Epidermal melanocyte (primary cell): ENCODE measurements at regions not wholly inside any gene's neighbourhood (a gene's known extent, or its start where the extent isn't known, plus 50 kb on each side); places are given as distances from the start of the nearest gene placed in this dataset.
A peak's percentile ranks its signal among the peaks of the same experiment; 100 is the strongest.

Source experiments
- DNase-seq: peaks from one replicate; pipeline ENCODE4 v3.0.0; 2011; ENCODE audit warnings: low spot score; ENCODE audit not compliant: insufficient read length

DNA sequence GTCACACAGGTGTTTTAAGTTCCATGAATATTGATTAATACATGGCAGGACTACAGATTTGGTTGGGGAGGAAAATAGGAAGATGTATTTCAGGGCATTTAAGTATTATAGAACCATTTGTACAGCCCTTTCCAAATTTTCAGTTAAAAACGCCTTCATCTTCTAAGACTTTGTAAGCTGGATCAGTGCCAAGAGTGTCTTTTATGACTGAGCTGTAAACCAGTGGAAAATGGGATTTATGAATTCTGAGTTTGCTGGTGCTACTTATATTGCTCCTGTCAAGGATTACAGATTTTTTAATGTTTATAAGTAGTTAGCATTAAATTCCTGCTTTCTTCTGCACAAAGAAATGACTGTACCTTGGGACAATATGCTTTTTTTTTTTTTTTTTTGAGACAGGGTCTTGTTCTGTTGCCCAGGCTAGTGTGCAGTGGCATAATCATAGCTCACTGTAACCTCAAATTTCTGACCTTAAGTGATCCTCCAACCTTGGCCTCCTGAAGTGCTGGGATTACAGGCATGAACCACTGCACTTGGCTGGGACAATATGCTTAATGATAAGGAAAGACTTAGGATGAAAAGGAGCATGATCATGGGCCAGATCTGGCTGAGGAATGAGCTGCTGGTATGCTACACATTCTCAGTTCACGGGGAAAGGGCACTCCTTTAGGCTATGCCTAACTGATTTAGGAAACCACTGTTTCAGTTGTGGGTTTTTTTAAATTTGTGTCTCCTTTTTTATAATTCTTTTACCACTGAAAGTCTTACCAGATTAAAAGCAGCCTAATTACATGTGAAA lies 113.6 kb upstream of the MTNR1B start:
- no peak for DNase-seq

DNA sequence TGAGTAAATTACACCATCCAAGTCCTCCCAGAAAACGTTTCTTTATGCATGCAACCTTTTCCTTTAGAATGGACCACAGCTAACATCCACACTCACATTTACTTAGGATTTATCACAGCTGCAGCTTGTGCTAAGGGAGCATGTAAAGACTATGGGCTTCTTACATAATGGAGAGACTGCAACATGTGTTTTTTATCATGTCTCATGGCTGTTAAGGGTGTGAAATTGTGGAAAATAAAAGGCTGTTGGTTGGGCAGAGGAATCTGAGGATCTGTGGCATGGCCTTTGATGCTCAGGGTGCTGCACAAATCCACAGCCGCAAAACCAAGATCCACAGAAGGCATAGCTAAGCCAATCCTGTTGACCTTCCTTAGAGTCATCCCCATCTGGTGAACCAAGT lies 112.0 kb upstream of the MTNR1B start:
- no peak for DNase-seq

DNA sequence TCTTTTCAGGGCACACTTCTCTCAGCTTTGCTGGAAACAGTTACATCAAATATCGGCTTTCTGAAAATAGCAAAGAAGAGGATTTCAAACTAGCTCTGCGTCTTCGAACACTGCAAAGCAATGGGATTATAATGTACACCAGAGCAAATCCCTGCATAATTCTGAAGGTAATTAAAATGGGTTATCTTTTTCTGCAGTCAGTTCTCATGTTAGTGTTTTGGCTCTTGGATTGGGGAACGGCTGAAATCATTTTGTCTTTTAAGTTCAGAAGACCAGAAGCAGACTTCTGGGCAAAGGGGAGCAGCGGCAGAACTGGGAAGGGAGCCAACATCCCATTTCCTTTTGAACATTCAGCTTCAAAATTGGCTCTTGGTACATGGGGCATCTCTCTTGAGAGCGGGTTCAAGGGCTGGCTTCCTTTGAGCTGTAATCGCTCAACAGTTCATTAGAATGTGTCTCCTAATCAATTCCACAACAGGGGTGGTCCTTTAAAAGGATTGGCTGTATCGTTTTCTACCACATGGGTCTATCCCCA lies 110.2 kb upstream of the MTNR1B start:
- DNase-seq = no peak

DNA sequence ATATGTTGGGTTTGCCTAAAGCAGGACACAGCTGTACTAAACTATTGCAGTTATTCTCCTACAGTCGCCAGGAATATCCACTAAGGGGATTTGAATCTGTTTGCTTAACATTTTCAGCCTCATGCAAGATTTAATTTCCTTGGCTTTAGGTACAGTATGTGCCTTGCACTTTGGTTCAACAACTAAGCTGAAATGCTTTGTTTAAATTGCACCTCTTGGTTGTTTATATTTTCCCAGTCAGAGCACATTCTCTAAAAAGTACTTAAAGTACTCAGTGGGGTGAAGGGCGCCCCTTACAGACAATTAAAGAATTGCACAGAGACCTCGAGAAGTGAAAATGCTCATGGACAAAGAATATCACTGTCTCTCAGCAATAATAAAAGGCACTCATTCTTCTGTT lies 107.8 kb upstream of the MTNR1B start:
- DNase-seq = no peak

DNA sequence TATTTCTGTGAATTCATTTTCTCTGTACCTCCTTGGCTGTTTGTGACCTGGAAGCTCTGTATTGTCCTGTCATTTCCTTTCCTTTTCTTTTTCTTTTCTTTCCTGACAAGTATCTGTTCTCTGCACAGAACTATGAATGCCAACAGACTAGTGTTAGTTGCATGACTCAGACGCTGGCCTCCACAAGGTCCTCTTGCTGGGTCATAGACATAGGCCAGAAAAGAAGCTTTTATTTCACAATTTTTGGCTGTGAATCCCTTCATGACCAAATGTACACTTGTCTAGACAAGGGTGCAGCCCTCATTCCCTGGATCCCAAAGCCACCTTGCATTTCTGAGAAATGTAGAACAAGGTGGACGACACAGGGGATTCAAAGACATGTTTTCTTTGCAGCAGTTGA lies 104.1 kb upstream of the MTNR1B start:
- no peak for DNase-seq

DNA sequence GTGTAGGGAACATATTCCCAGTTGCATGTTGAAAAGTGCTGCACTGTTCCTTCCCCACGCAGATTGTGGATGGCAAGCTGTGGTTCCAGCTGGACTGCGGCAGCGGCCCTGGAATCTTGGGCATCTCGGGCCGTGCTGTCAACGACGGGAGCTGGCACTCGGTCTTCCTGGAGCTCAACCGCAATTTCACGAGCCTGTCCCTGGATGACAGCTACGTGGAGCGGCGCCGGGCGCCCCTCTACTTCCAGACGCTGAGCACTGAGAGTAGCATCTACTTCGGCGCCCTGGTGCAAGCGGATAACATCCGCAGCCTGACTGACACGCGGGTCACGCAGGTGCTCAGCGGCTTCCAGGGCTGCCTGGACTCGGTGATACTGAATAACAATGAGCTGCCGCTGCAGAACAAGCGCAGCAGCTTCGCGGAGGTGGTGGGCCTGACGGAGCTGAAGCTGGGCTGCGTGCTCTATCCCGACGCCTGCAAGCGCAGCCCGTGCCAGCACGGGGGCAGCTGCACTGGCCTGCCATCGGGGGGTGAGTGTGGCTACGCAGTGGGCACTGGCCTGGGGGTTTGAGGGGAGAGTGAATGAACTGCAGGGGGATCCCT lies 102.7 kb upstream of the MTNR1B start:
- no peak for DNase-seq

DNA sequence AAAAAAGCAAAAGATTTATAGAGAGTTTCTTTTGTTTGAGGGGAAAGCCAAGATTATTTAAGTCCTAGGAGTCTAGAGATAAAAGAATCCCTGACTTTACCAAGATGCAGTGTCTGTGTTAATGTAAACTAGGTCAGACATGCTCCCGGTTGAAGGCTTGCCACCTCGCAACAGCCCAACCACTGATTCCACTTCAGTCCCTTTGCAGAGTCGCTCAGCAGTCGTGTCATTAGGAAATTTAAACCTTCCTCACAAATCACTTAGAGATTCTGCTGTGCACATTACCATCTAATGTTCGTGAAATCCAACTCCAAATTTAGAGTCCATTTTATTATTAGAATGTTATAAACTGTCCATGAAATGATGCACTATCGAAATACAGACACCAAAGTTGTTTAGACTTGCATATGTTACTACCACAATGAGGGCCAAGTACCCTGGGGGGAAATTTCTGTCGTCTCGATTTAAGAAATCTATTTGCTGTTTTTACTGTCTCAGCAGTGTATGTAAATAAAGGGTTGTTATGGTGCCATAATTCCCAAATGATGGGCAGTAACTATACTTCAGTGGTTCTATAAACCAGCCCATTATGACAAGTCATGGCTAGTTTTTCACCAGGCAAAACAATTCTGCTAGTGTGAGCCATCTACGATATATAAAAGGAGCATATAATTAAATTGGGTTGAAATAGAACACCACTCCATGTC lies 101.4 kb upstream of the MTNR1B start:
- DNase-seq = no peak

DNA sequence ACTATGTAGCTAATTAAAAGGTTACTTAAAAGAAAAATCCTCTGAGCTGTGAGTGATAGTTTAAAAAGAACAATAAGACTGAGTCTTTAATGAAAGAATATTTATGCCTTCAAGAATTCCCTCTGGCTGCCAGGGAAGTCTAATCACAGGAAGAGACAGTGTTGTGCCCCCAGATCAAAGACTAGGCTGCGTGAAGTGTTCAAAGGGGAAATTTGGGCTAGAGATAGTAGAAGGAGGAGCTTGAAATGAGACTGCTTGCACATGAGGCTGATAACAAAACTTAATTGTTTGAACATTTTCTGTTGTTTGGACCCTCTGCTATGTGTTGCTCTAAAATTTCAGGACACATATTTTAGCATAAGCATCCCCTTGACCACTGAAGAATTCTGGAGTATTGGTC lies 99.7 kb upstream of the MTNR1B start:
- DNase-seq = no peak

DNA sequence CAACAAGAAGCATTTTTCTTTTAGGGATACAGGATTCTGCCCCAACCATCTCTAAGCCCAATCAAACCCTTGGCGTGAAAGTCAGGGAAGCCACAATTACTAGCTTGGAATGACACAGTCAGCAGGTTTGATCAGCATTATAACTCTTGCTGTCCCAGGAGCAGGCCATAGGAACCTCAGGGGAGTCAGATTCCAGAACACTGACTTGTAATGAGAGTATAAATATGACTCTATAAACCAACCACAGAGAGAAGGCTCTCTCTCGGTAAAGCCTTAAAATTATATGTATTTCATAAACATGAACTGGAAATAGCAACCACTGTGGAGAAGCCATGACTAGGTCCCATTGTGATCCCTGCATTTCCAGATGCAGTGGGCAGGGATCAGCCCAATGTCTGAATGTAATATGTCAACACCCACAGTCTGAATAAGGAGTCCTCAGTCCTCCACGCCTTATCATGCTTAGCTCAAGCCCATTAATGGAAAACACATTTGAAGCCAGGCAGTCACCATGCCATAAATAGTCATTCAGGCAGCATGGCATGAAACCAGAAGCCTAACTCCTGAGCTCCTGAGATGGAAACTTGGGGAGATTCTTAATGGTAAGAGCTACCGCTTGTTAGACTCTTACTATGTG lies 99.1 kb upstream of the MTNR1B start:
- DNase-seq = no peak

DNA sequence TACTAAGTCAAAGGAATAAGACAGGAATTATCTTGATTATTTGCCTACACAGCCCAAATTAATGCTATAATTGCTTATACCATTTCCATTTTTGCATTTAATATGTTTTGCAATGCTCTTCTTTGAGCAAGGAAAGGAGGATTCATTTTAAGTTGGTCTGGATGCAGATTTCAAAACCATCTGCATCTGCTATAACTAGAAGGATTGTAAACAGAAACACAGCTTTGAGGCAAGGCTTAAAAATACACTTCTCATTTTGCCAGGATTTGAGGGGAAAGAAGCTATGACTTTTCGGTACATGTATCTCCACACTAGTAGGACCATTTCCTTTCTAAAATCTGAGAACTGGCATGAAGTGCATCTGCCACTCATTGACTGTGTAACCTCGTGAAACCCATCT lies 95.9 kb upstream of the MTNR1B start:
- DNase-seq = no peak

DNA sequence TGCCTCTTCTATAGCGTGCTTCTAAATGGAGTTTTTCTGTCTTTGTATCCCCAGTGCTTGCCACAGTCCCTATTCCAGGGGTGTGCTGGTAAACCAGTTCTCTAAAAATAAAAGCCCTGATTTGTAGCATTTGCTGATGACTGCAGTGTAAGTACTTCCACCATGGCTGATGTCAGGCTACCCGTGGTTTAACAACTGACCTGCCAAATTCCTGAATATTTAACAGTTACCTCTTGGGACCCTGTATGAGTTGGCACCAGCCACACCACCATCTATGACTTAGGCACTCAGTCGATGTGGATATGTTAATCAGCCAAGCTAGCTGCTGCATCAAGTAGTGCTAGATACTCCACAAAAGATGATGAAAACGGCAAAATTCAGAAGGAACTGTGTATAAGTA lies 94.0 kb upstream of the MTNR1B start:
- no peak for DNase-seq

DNA sequence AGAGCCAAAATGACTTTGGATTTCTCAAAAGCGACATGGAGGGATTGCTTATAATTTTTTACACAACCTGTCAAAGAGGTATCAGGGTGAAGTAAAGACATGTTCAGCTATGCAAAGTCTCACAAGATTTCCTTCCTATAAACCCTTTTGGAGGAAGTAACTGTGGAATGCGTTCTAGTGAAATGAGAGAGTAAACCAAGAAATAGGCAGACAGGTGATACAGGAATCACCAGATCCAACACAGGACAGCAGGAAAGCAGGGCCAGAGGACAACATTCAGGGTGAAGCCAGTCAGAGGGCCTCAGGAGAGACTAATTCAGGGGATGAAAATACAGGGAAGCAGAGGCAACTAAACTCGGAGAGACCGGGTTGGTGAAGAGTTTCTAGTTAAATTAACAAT lies 90.4 kb upstream of the MTNR1B start:
- DNase-seq = no peak

DNA sequence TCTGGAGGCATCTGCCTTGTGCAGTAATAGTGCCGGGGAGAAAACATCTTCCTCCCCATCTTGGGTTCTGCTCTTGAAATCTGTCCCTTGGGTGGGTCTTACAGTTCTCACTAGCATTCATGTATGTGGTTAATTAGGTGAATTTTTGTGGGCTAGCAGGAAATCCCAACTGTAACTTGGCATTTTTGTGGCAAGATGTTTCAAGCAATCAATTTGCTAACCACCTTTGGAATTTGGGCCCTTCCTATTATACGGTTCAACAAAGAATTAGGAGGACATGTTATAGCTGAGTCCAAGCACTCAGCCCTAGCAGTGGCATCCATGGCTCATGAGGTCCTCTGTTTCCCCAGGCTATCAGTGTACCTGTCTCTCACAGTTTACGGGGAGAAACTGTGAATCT lies 89.1 kb upstream of the MTNR1B start:
- no peak for DNase-seq

DNA sequence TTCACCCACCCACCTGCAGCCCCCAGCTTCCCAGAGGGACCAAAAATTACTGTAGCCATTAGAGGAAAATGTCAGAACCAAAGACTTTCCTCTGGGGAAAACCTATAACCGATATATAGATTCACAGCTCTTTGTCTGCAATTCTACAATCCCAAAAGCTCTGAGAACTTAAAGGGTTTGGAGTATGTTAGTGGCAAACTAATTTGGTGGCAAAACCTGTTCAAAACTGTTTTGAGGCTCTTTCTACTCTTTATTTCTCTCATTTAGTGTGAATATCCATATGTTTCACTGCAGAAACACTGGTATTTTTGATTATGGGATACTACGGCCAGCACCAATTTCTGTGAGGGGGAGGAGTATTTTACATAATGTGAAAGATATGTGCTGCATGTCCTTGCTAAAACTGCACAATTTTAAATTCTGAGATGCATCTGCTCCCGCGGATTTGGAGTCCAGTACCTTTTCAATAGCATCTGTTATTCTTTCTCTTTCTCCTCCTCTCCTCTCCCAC lies 87.5 kb upstream of the MTNR1B start:
- no peak for DNase-seq

DNA sequence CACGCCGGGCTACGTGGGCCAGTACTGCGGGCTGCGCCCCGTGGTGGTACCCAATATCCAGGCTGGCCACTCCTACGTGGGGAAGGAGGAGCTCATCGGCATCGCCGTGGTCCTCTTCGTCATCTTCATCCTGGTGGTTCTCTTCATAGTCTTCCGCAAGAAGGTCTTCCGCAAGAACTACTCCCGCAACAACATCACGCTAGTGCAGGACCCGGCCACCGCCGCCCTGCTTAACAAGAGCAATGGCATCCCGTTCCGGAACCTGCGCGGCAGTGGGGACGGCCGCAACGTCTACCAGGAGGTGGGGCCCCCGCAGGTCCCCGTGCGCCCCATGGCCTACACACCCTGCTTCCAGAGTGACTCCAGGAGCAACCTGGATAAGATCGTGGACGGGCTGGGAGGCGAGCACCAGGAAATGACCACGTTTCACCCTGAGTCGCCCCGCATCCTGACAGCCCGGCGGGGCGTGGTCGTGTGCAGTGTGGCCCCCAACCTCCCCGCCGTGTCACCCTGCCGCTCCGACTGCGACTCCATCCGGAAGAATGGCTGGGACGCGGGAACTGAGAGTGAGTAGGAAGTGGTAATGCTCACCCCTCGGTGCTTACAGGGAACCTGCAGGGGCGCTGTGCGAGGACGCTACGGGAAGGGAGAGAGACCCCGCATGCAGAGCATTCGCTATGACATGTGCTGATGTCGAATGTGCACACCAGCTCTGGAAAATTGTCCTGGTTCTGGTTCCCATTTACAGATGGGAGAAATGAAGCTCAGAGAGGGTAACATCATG lies 86.4 kb upstream of the MTNR1B start:
- DNase-seq = no peak

DNA sequence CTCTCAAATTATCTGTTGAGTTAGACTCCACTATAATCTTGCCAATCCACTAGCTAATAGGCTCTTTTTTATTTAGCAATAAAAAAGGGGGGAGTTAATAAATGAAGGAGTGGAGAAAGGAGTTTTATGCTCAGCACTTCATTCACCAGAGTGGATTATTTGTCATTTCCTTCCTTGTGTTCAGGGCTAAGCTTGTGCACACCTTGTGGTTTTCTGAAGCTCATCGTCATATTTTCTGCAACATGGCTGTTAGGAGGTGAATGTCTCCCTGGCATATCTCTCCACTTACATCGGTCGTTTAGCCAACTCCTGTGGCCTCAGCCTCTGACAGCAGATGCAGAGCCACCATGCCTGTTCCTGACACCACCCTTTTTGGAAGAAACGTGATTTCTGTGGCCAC lies 83.9 kb upstream of the MTNR1B start:
- DNase-seq = no peak

DNA sequence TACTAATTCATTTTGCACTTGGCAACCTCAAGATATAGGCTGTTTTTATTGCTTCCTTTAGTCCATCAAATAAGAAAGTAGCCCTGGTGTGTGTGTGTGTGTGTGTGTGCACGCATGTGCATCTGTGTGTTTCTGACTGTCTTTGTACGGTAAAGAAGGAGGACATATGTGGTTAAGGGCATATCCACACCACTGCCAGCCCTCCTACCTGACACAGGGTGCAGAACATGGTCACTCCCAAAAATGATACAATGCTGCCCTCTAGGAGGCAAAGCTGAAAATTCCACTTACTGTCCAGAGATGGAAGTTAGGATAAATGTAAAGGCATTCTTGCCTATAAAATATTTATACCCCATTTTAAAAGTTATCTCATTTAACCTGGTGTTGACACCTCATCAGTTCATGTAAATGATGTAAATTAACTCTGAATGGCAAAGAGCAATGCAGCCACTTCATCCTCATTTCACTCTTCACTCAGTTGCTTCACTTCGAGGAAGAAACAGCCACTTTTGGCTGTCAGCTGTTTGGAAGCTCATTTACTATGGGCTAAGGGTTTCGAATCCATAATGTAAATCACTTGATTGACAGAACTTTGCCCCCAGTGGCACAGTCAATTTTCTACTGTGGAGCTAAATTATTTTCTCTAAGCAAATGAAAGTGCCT lies 83.1 kb upstream of the MTNR1B start:
- peak; percentile 51 for DNase-seq

DNA sequence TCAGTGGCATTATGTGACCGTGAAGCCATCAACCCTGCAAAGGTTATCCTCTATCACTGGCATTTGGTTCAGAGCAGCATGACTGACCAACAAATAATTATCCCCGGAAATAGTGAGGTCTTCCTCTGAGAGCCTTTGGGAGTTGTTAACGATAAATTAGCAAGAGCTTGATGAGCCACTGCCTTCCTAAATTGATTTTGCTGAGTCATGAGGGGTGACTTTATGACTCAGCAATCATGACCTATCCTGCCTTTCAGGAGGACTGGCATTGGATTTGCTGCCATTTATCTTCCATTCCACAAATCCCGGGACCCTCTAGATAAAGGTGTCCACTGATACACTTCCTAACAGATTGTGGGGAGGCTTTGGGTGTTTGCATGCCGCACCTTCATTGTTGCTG lies 80.8 kb upstream of the MTNR1B start:
- no peak for DNase-seq

DNA sequence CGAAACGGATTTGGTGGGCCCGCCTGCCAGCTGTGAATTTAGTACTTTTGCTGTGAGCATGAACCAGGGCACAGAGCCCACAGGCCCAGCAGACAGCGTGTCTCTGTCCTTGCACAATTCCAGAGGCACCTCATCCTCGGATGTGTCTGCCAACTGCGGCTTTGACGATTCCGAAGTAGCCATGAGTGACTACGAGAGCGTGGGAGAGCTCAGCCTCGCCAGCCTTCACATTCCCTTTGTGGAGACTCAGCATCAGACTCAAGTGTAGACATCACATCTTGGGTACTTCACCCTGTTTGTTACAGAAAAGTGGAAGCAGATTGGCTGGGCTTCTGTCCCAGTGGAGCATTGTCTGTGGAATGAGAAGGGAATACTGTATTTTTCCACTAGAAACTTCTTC lies 78.6 kb upstream of the MTNR1B start:
- no peak for DNase-seq
